ENCODE measurements at regions not wholly inside any gene's neighbourhood (a gene's known extent, or its start where the extent isn't known, plus 50 kb on each side); places are given as distances from the start of the nearest gene placed in this dataset.
A peak's percentile ranks its signal among the peaks of the same experiment; 100 is the strongest.

DNA sequence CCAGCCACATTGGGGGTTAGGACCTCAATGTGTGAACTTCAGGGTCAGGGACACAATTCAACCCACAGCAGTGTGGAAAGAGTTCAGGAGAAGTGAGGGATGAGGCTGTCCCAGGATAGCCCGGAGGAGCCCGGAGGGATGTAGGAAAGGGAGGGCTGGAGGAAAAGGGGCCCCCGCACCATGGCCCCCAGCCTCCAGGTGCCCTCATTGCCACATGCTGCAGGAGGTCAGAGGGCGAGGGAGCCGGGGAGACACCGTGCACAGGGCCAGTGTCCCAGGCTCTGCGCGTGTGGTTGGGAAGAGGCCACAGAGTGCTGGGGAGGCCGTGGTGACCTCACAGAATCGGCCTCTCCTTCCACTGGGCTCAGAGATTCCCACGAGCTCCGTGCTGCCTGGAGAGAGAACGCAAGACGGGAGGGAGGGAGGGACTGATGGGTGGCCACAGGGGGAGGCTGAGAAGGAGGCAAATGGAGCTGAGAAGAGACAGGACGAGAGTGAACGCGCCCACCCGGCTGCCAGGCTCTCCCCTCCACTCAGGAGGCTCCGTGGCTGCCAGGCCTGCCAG, 215.1 kb downstream of the DLL1 start:
- no peaks in the 10 kb centered on the region for H3K9me3 ChIP-seq
- 61 to 73% methylated on average over 19 of the region's 19 CpGs for WGBS, 2 donors

GRCh38 chr6:170074907-170075306, 216.0 kb downstream of the DLL1 start:
- TF ChIP-seq, protein P1, sequence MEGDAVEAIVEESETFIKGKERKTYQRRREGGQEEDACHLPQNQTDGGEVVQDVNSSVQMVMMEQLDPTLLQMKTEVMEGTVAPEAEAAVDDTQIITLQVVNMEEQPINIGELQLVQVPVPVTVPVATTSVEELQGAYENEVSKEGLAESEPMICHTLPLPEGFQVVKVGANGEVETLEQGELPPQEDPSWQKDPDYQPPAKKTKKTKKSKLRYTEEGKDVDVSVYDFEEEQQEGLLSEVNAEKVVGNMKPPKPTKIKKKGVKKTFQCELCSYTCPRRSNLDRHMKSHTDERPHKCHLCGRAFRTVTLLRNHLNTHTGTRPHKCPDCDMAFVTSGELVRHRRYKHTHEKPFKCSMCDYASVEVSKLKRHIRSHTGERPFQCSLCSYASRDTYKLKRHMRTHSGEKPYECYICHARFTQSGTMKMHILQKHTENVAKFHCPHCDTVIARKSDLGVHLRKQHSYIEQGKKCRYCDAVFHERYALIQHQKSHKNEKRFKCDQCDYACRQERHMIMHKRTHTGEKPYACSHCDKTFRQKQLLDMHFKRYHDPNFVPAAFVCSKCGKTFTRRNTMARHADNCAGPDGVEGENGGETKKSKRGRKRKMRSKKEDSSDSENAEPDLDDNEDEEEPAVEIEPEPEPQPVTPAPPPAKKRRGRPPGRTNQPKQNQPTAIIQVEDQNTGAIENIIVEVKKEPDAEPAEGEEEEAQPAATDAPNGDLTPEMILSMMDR (IDR thresholded peaks at IDR 0.05): no peak
- no peak for TF ChIP-seq POLR2AphosphoS5 (IDR thresholded peaks at IDR 0.05)
- no peak for TF ChIP-seq EP300 (IDR thresholded peaks at IDR 0.05)
- no peak for TF ChIP-seq POLR2A (IDR thresholded peaks at IDR 0.05)
- no peak for DNase-seq
- Histone ChIP-seq H3K36me3 (no peaks in the 10 kb centered on the region), H3K27ac (no peak overlapping the region), H3K9me3 (no peaks in the 10 kb centered on the region), H3K4me3 (no peak overlapping the region), H3K4me1 (no peaks in the 10 kb centered on the region), H3K27me3 (no peaks in the 10 kb centered on the region)
- WGBS, 2 donors: 86 to 91% methylated on average over 17 of the region's 17 CpGs
- intact Hi-C loops (cut with DNase I): no loop called here

More for the DNA sequence above, 215.1 kb downstream of the DLL1 start:
- TF ChIP-seq, protein P1 (IDR thresholded peaks at IDR 0.05): no peak
- TF ChIP-seq POLR2AphosphoS5 (IDR thresholded peaks at IDR 0.05) (no peak), POLR2A (IDR thresholded peaks at IDR 0.05) (no peak), EP300 (IDR thresholded peaks at IDR 0.05) (no peak)
- Histone ChIP-seq H3K36me3 (no peaks in the 10 kb centered on the region), H3K4me3 (no peak overlapping the region), H3K27ac (no peak overlapping the region), H3K27me3 (no peaks in the 10 kb centered on the region), H3K4me1 (no peaks in the 10 kb centered on the region)
- intact Hi-C loops (cut with DNase I): no loop called here
- no peak for DNase-seq

GRCh38 chr6:170074435-170074834, 216.4 kb downstream of the DLL1 start:
- no peak overlapping the region for H3K27ac ChIP-seq
- intact Hi-C loops (cut with DNase I): no loop called here
- H3K9me3 ChIP-seq: peaks cover 0 to 4% (median 1%) of the 10 kb centered on the region in 4 donors
- H3K27me3 ChIP-seq: no peaks in the 10 kb centered on the region
- H3K4me3 ChIP-seq: no peak overlapping the region
- 89 to 92% methylated on average over 6 of the region's 6 CpGs for WGBS, 2 donors
- TF ChIP-seq POLR2A (IDR thresholded peaks at IDR 0.05) (no peak), EP300 (IDR thresholded peaks at IDR 0.05) (no peak), POLR2AphosphoS5 (IDR thresholded peaks at IDR 0.05) (no peak)
- TF ChIP-seq, protein P1 (IDR thresholded peaks at IDR 0.05): no peak
- no peaks in the 10 kb centered on the region for H3K4me1 ChIP-seq
- no peaks in the 10 kb centered on the region for H3K36me3 ChIP-seq
- DNase-seq: peak; percentile 39

- peaks cover 0 to 4% (median 2%) of the 10 kb centered on the region in 4 donors for H3K9me3 ChIP-seq
- H3K4me3 ChIP-seq: no peak overlapping the region
- H3K36me3 ChIP-seq: no peaks in the 10 kb centered on the region
- no peaks in the 10 kb centered on the region for H3K27me3 ChIP-seq
- peak; percentile 55 for DNase-seq
- no peak overlapping the region for H3K27ac ChIP-seq
- H3K4me1 ChIP-seq: no peaks in the 10 kb centered on the region
- intact Hi-C loops (cut with DNase I): no loop called here
- 80 to 85% methylated on average over 13 of the region's 13 CpGs for WGBS, 2 donors
- no peak for TF ChIP-seq POLR2AphosphoS5 (IDR thresholded peaks at IDR 0.05)
- TF ChIP-seq POLR2A (IDR thresholded peaks at IDR 0.05): no peak
Observed at GRCh38 chr6:170073846-170074245, 217.0 kb downstream of the DLL1 start.

DNA sequence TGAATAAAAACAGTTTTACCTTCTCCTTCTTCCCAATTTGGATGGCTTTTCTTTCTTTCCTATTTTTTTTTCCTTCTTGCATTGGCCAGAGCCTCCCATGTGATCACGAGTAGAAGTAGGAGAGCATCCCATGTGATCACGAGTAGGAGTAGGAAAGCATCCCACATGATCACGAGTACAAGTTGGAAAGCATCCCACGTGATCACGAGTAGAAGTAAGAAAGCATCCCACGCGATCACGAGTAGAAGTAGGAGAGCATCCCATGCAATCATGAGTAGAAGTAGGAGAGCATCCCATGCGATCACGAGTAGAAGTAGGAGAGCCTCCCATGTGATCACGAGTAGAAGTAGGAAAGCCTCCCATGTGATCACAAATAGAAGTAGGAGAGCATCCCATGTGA, 218.6 kb downstream of the DLL1 start:
- Histone ChIP-seq H3K4me3 (no peak overlapping the region), H3K9me3 (peaks cover 0 to 4% (median 2%) of the 10 kb centered on the region in 4 donors), H3K36me3 (no peaks in the 10 kb centered on the region), H3K27me3 (no peaks in the 10 kb centered on the region), H3K4me1 (no peaks in the 10 kb centered on the region), H3K27ac (no peak overlapping the region)
- TF ChIP-seq, protein P1 (IDR thresholded peaks at IDR 0.05): no peak
- TF ChIP-seq EP300 (IDR thresholded peaks at IDR 0.05): no peak
- TF ChIP-seq POLR2AphosphoS5 (IDR thresholded peaks at IDR 0.05): no peak
- no peak for TF ChIP-seq POLR2A (IDR thresholded peaks at IDR 0.05)
- WGBS, 2 donors: 90 to 92% methylated on average over 11 of the region's 11 CpGs
- intact Hi-C loops (cut with DNase I): no loop called here
- DNase-seq: no peak
